C4-2B (cell line): ENCODE measurements at regions not wholly inside any gene's neighbourhood (a gene's known extent, or its start where the extent isn't known, plus 50 kb on each side); places are given as distances from the start of the nearest gene placed in this dataset.

Experiments
- ZFX ChIP-seq: fragments of 450-650 bp; IDR thresholded peaks from 2 replicates; pipeline ENCODE4 v1.6.1; 2017
- TF ChIP-seq, protein P1 (sequence below): fragments of 450-650 bp; conservative IDR thresholded peaks from 2 replicates; pipeline ENCODE4 v1.5.1; 2017; ENCODE audit warnings: mild to moderate bottlenecking

DNA sequence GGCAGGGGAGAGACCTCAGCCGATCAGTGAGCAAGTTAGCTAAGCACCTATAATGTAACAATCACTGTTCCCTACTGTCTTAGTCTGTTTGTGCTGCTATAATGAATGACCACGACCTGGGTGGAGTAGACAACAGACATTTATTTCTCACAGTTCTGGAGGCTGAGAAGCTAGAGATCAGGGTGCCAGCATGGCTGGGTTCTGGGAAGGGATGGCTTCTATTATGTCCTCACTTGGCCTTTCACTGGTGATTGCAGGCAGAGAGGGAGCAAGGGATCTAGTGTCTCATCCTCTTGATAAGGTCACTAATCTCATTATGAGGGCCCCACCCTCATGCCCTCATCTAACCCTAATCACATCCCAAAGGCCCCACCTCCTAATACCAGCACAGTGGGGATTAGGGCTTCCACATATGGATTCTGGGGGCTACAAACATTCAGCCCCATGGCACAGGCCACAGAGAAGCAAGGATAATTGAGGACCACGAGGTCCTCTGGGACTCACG is 162.5 kb downstream of the CD83 start:
- TF ChIP-seq, protein P1, sequence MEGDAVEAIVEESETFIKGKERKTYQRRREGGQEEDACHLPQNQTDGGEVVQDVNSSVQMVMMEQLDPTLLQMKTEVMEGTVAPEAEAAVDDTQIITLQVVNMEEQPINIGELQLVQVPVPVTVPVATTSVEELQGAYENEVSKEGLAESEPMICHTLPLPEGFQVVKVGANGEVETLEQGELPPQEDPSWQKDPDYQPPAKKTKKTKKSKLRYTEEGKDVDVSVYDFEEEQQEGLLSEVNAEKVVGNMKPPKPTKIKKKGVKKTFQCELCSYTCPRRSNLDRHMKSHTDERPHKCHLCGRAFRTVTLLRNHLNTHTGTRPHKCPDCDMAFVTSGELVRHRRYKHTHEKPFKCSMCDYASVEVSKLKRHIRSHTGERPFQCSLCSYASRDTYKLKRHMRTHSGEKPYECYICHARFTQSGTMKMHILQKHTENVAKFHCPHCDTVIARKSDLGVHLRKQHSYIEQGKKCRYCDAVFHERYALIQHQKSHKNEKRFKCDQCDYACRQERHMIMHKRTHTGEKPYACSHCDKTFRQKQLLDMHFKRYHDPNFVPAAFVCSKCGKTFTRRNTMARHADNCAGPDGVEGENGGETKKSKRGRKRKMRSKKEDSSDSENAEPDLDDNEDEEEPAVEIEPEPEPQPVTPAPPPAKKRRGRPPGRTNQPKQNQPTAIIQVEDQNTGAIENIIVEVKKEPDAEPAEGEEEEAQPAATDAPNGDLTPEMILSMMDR: no peak
- TF ChIP-seq ZFX: no peak
